Stomach (tissue), 8 donors: ENCODE measurements at regions not wholly inside any gene's neighbourhood (a gene's known extent, or its start where the extent isn't known, plus 50 kb on each side); places are given as distances from the start of the nearest gene placed in this dataset.

Experiments
- DNase-seq, 2 donors: peaks; one replicate each; pipeline versions ENCODE4 v3.0.0 to v3.0.0-alpha.2; 2013 to 2019
- H3K27ac ChIP-seq, 5 donors: fragments of 200-600 bp in 4 of 5; sonication (generic) in 4 of 5; one replicate each; pipeline ENCODE4 v1.5.1; 2013 to 2019; ENCODE audit warnings: mild to moderate bottlenecking in 1 of 5, moderate library complexity in 1 of 5
- H3K27me3 ChIP-seq, 3 donors: fragments of 200-600 bp; sonication (generic); one replicate each; pipeline ENCODE4 v1.5.1; 2017 to 2019; ENCODE audit warnings: mixed run types in 1 of 3
- H3K36me3 ChIP-seq, 4 donors: fragments of 200-600 bp; sonication (generic); 1 replicate in 3 of 4; 2 replicates in 1 of 4; pipeline ENCODE4 v1.5.1; 2016 to 2019
- H3K4me1 ChIP-seq, 4 donors: fragments of 200-600 bp; sonication (generic); one replicate each; pipeline ENCODE4 v1.5.1; 2016 to 2019
- H3K4me3 ChIP-seq, 4 donors: fragments of 200-600 bp; sonication (generic) in 3 of 4; one replicate each; pipeline ENCODE4 v1.5.1; 2016 to 2019; ENCODE audit warnings: mild to moderate bottlenecking in 1 of 4
- H3K9me3 ChIP-seq, 4 donors: fragments of 200-600 bp; sonication (generic); one replicate each; pipeline ENCODE4 v1.5.1; 2016 to 2019
- CTCF ChIP-seq, 7 experiments: fragments of 450-650 bp in 4 of 7; fragments of 200-600 bp in 3 of 7; sonication (generic) in 3 of 7; IDR thresholded peaks; one replicate each; pipeline ENCODE4 v1.5.1; 2016 to 2019; ENCODE audit warnings: antibody characterized with exemption in 7 of 7, control low read depth in 2 of 7, mild to moderate bottlenecking in 1 of 7
- EP300 ChIP-seq: sonication (generic); formaldehyde crosslinking; IDR thresholded peaks from one replicate; pipeline ENCODE4 v1.6.1; 2017; ENCODE audit warnings: antibody characterized with exemption
- POLR2A ChIP-seq, 4 donors: fragments of 450-650 bp; IDR thresholded peaks; one replicate each; pipeline ENCODE4 v1.6.1; 2016; ENCODE audit warnings: antibody characterized with exemption in 4 of 4, control low read depth in 2 of 4, mild to moderate bottlenecking in 1 of 4, moderate library complexity in 1 of 4
- POLR2AphosphoS5 ChIP-seq, 3 donors: sonication (generic); formaldehyde crosslinking; IDR thresholded peaks; one replicate each; pipeline ENCODE4 v1.6.1; 2016; ENCODE audit warnings: antibody characterized with exemption in 3 of 3
- WGBS, 5 donors: extraction: QIAGEN DNeasy Blood & Tissue Kit in 3 of 5; methylation state at CpG; one replicate each; pipeline versions ENCODE4 v1.1.5 to v1.1.7; 2013 to 2018; 5-methylcytosine and 5-hydroxymethylcytosine counted together
- intact Hi-C: fragments of 100-400 bp; cut with DNase I; formaldehyde crosslinking; loops from one replicate; pipeline ENCODE4 v1.15.1; 2023; ENCODE audit warnings: low total_unique reads
- donor health status: healthy with polysubstance abuse.
- donor health status: Bipolar disorder and iron deficiency.
- donor health status: healthy.

- 89 to 100% (median 95%) methylated on average over 4 to 9 of the region's 9 CpGs for WGBS, 5 donors
- Histone ChIP-seq H3K36me3 (peaks cover 0 to 7% (median under 1%) of the 10 kb centered on the region in 4 donors), H3K9me3 (no peaks in the 10 kb centered on the region), H3K4me1 (no peaks in the 10 kb centered on the region), H3K4me3 (no peak overlapping the region), H3K27ac (no peak overlapping the region), H3K27me3 (no peaks in the 10 kb centered on the region)
- intact Hi-C loops, result no loop called here
- TF ChIP-seq POLR2AphosphoS5 (IDR thresholded peaks at IDR 0.05), result no peak
- TF ChIP-seq POLR2A (IDR thresholded peaks at IDR 0.05), result no peak
- DNase-seq, result no peak
These were observed 167.9 kb downstream of the SHANK2 start for GRCh38 chr11:71084306-71085012.

DNA sequence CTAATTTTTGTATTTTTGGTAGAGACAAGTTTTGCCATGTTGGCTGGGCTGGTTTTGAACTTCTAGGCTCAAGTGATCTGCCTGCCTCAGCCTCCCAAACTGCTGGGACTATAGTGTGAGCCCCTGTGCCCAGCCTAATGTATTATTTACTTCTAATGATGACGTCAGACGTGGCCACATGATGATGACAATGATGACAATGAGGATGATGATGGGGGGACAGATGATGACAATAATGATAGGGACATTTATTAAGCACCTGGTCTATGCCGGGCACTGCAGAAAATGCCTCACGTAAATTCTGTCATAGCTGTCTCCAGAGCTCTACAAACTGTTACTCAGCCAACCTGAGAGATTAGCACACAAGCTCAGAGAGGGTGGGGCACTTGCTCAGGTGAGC is 169.3 kb downstream of the SHANK2 start:
- no peak overlapping the region for H3K27ac ChIP-seq
- intact Hi-C loops, result no loop called here
- no peak overlapping the region for H3K4me3 ChIP-seq
- H3K36me3 ChIP-seq, result no peaks in the 10 kb centered on the region
- no peaks in the 10 kb centered on the region for H3K4me1 ChIP-seq
- DNase-seq, result no peak
- H3K9me3 ChIP-seq, result no peaks in the 10 kb centered on the region
- 85 to 94% (median 92%) methylated on average over 4 of the region's 4 CpGs for WGBS, 5 donors
- no peaks in the 10 kb centered on the region for H3K27me3 ChIP-seq
- TF ChIP-seq CTCF (IDR thresholded peaks at IDR 0.05) (no peak), POLR2AphosphoS5 (IDR thresholded peaks at IDR 0.05) (no peak)

DNA sequence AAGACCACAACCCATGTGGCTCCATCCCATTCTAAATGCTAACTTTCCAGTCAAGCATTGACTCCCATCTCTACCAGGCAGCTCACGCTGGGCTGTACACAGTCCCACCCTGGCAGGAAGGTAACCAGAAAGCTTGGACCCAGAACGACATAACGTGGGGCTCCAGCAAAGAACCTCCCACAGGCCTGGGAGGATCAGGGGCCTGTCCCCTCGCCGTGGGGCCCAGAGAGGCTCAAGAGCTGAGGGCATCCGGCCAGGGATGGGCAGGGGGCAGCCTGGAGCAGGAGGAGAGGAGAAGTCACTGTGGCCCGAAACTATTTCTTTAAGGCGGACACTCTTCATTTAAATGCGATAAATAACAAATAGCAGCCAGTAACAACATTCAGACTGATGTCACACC is 169.9 kb downstream of the SHANK2 start:
- no peak for DNase-seq
- no peak for TF ChIP-seq EP300
- no peak for TF ChIP-seq CTCF (IDR thresholded peaks at IDR 0.05)
- TF ChIP-seq POLR2AphosphoS5 (IDR thresholded peaks at IDR 0.05), result no peak
- no peak for TF ChIP-seq POLR2A (IDR thresholded peaks at IDR 0.05)
- WGBS, 5 donors, result 78 to 87% (median 83%) methylated on average over 9 of the region's 9 CpGs
- Histone ChIP-seq H3K4me3 (no peak overlapping the region), H3K9me3 (peaks cover 0 to 3% (median 0%) of the 10 kb centered on the region in 4 donors), H3K4me1 (no peaks in the 10 kb centered on the region), H3K27ac (no peak overlapping the region), H3K27me3 (no peaks in the 10 kb centered on the region), H3K36me3 (no peaks in the 10 kb centered on the region)
- intact Hi-C loops, result no loop called here

DNA sequence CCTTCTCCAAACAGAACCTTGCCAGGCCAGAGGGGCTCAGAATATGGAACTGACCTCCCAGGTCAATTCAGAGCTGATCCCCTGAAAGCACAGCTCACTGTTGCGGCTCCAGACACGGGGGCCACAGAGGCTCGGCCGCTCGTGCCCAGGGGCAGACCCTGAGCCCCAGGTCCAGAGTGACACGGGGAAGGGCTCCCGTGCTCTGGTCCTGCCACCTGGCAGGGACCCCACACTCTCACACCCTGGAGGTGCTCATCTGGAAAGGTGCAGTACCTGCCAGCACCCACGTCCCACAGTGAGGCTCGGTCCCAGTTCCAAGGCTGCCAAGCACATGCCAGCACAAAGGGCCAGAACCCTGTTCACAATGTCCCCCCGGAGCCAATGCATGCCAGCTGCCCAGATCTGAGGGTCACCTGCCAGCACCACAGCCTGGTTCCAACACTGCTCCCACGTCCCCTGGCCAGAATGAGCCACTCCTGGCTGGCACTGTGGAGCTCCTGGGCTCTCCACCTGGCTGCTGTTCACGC is 170.6 kb downstream of the SHANK2 start:
- Histone ChIP-seq H3K27ac (no peak overlapping the region), H3K4me1 (no peaks in the 10 kb centered on the region), H3K27me3 (no peaks in the 10 kb centered on the region), H3K9me3 (peaks cover 0 to 5% (median 0%) of the 10 kb centered on the region in 4 donors), H3K36me3 (no peaks in the 10 kb centered on the region), H3K4me3 (no peak overlapping the region)
- WGBS, 5 donors, result 90 to 95% (median 94%) methylated on average over 4 to 12 of the region's 12 CpGs
- DNase-seq, result no peak
- TF ChIP-seq CTCF (IDR thresholded peaks at IDR 0.05), result no peak
- no peak for TF ChIP-seq EP300
- no peak for TF ChIP-seq POLR2AphosphoS5 (IDR thresholded peaks at IDR 0.05)
- no peak for TF ChIP-seq POLR2A (IDR thresholded peaks at IDR 0.05)
- intact Hi-C loops, result no loop called here
